PC-3 (cell line): ENCODE measurements at regions not wholly inside any gene's neighbourhood (a gene's known extent, or its start where the extent isn't known, plus 50 kb on each side); places are given as distances from the start of the nearest gene placed in this dataset.

Experiments
- EZH2 ChIP-seq: fragments of 300-600 bp; sonication (generic); IDR thresholded peaks from one replicate; pipeline ENCODE4 v1.6.1; 2017; ENCODE audit warnings: antibody characterized with exemption, mild to moderate bottlenecking, low read length; ENCODE audit not compliant: unreplicated experiment
- EZH2phosphoT487 ChIP-seq: fragments of 300-600 bp; sonication (generic); IDR thresholded peaks from 2 replicates; pipeline ENCODE4 v1.6.1; 2018; ENCODE audit warnings: mild to moderate bottlenecking, antibody characterized with exemption, low read length, borderline replicate concordance
- TF ChIP-seq, protein P1 (sequence below): fragments of 300-600 bp; sonication (generic); conservative IDR thresholded peaks from 2 replicates; pipeline ENCODE4 v1.5.1; 2017; ENCODE audit warnings: antibody characterized with exemption, low read depth, mild to moderate bottlenecking, low read length

DNA sequence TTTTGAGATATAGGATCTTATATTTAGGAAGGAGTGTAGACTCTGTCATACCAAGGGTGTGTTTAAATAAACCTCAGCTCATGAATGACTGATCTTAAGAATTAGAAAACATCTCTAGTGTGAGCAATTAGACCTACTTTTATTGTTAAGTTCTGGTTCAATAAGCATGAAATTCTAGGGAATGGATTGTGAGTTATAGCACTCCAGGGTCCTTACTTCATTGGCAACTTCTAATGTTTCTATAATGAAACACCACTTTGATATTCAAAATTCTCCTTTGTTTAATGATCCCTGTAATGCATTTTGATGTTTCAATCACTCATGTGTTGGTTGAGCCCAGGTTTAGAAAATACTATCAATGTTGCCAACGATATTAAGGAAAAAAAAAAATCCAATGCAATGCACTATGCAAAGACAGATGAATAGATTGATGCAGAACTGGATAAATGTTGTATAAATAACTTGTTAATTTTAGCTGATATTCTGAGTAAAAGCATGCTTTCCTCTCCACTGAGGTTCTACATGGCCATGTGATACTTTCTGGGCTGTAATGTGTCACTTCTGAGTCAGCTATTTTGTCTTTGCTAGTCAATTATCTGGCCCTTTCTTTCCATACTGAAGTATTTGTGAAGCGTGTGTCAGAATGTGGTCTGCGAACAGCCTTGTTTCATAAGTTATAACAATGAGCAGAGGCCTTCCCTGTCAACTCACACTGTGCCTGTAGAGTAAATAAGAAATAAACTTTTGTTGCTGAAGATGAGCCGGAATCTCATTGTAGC, 1035.9 kb downstream of the PLOD2 start:
- TF ChIP-seq, protein P1, sequence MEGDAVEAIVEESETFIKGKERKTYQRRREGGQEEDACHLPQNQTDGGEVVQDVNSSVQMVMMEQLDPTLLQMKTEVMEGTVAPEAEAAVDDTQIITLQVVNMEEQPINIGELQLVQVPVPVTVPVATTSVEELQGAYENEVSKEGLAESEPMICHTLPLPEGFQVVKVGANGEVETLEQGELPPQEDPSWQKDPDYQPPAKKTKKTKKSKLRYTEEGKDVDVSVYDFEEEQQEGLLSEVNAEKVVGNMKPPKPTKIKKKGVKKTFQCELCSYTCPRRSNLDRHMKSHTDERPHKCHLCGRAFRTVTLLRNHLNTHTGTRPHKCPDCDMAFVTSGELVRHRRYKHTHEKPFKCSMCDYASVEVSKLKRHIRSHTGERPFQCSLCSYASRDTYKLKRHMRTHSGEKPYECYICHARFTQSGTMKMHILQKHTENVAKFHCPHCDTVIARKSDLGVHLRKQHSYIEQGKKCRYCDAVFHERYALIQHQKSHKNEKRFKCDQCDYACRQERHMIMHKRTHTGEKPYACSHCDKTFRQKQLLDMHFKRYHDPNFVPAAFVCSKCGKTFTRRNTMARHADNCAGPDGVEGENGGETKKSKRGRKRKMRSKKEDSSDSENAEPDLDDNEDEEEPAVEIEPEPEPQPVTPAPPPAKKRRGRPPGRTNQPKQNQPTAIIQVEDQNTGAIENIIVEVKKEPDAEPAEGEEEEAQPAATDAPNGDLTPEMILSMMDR, result no peak
- no peak for TF ChIP-seq EZH2phosphoT487
- TF ChIP-seq EZH2, result no peak
